Loucy (cell line): ENCODE measurements at regions not wholly inside any gene's neighbourhood (a gene's known extent, or its start where the extent isn't known, plus 50 kb on each side); places are given as distances from the start of the nearest gene placed in this dataset.

Source experiments
- H2AFZ ChIP-seq: fragments of 200-600 bp; sonication (generic); 2 replicates; pipeline ENCODE4 v1.6.0; 2016; ENCODE audit warnings: antibody characterized with exemption, mild to moderate bottlenecking, low read length, moderate library complexity
- H3F3A ChIP-seq: fragments of 200-600 bp; 2 replicates; pipeline ENCODE4 v1.6.0; 2016; ENCODE audit warnings: antibody characterized with exemption, low read depth, mild to moderate bottlenecking
- H3K27me3 ChIP-seq: fragments of 200-600 bp; sonication (generic); 2 replicates; pipeline ENCODE4 v1.6.1; 2014; ENCODE audit warnings: low read length, mild to moderate bottlenecking; ENCODE audit not compliant: insufficient read depth, poor library complexity, severe bottlenecking
- H3K36me3 ChIP-seq: fragments of 200-600 bp; sonication (generic); 2 replicates; pipeline ENCODE4 v1.6.1; 2016; ENCODE audit warnings: low read length; ENCODE audit not compliant: insufficient read depth
- H3K4me1 ChIP-seq: fragments of 200-600 bp; sonication (generic); 2 replicates; pipeline ENCODE4 v1.5.1; 2014; ENCODE audit warnings: low read length, mild to moderate bottlenecking; ENCODE audit not compliant: insufficient read depth, poor library complexity, severe bottlenecking
- H3K4me2 ChIP-seq: fragments of 200-600 bp; sonication (generic); 2 replicates; pipeline ENCODE4 v1.6.0; 2014; ENCODE audit warnings: antibody characterized with exemption, low read length, low read depth, mild to moderate bottlenecking; ENCODE audit not compliant: poor library complexity, severe bottlenecking
- H3K4me3 ChIP-seq: fragments of 200-600 bp; sonication (generic); 2 replicates; pipeline ENCODE4 v1.5.1; 2014; ENCODE audit warnings: low read length, mild to moderate bottlenecking, mixed read lengths; ENCODE audit not compliant: poor library complexity, severe bottlenecking
- H3K79me2 ChIP-seq: fragments of 200-600 bp; sonication (generic); 2 replicates; pipeline ENCODE4 v1.6.1; 2014; ENCODE audit warnings: low read length; ENCODE audit not compliant: insufficient read depth
- H3K9ac ChIP-seq: fragments of 200-600 bp; sonication (generic); 2 replicates; pipeline ENCODE4 v1.6.0; 2014; ENCODE audit warnings: mild to moderate bottlenecking, low read depth, low read length, moderate library complexity; ENCODE audit not compliant: poor library complexity, severe bottlenecking
- H3K9me2 ChIP-seq: fragments of 200-600 bp; sonication (generic); replicated peaks from 2 replicates; pipeline ENCODE4 v1.6.1; 2016; ENCODE audit warnings: low read depth, low read length, mixed read lengths
- H3K9me3 ChIP-seq: fragments of 200-600 bp; sonication (generic); 2 replicates; pipeline ENCODE4 v1.6.1; 2014; ENCODE audit warnings: mild to moderate bottlenecking, antibody characterized with exemption, low read length, low read depth; ENCODE audit not compliant: insufficient read depth
- H4K20me1 ChIP-seq: fragments of 200-600 bp; sonication (generic); 2 replicates; pipeline ENCODE4 v1.6.0; 2014; ENCODE audit warnings: antibody characterized with exemption, low read length, mild to moderate bottlenecking; ENCODE audit not compliant: insufficient read depth, poor library complexity, severe bottlenecking
- CTCF ChIP-seq: fragments of 200-600 bp; sonication (generic); conservative IDR thresholded peaks from 2 replicates; pipeline ENCODE4 v1.5.1; 2014; ENCODE audit warnings: mild to moderate bottlenecking, antibody characterized with exemption, low read length
- EZH2phosphoT487 ChIP-seq: fragments of 200-600 bp; IDR thresholded peaks from 2 replicates; pipeline ENCODE4 v1.6.1; 2018; ENCODE audit warnings: antibody characterized with exemption, mild to moderate bottlenecking, moderate library complexity, borderline replicate concordance

- no peaks in the 10 kb centered on the region for H3F3A ChIP-seq
- no peaks in the 10 kb centered on the region for H3K79me2 ChIP-seq
- no peaks in the 10 kb centered on the region for H3K4me1 ChIP-seq
- H3K9me2 ChIP-seq, result no peaks in the 10 kb centered on the region
- H3K9me3 ChIP-seq, result no peaks in the 10 kb centered on the region
- H3K36me3 ChIP-seq, result no peaks in the 10 kb centered on the region
- TF ChIP-seq EZH2phosphoT487, result no peak
- TF ChIP-seq CTCF, result no peak
- no peak overlapping the region for H3K9ac ChIP-seq
- H2AFZ ChIP-seq, result no peak overlapping the region
- H3K4me2 ChIP-seq, result no peak overlapping the region
- H3K4me3 ChIP-seq, result no peak overlapping the region
- H4K20me1 ChIP-seq, result no peaks in the 10 kb centered on the region
- H3K27me3 ChIP-seq, result no peaks in the 10 kb centered on the region
Measured at GRCh38 chr1:112800289-112800688, 85.2 kb upstream of the PPM1J start.

GRCh38 chr1:112798292-112798691 lies 83.2 kb upstream of the PPM1J start:
- Histone ChIP-seq H3K9me3 (no peaks in the 10 kb centered on the region), H3K4me2 (no peak overlapping the region), H3K9ac (no peak overlapping the region), H3K4me1 (no peaks in the 10 kb centered on the region), H3K9me2 (no peaks in the 10 kb centered on the region), H3K4me3 (no peak overlapping the region), H3K27me3 (no peaks in the 10 kb centered on the region), H2AFZ (no peak overlapping the region), H3F3A (no peaks in the 10 kb centered on the region), H3K79me2 (no peaks in the 10 kb centered on the region), H4K20me1 (no peaks in the 10 kb centered on the region), H3K36me3 (no peaks in the 10 kb centered on the region)
- no peak for TF ChIP-seq EZH2phosphoT487
- TF ChIP-seq CTCF, result no peak

- Histone ChIP-seq H3K9ac (no peak overlapping the region), H3K4me2 (no peak overlapping the region), H3F3A (no peaks in the 10 kb centered on the region), H3K4me3 (no peak overlapping the region), H4K20me1 (no peaks in the 10 kb centered on the region), H3K9me3 (no peaks in the 10 kb centered on the region), H3K4me1 (no peaks in the 10 kb centered on the region), H3K27me3 (no peaks in the 10 kb centered on the region), H2AFZ (no peak overlapping the region), H3K9me2 (no peaks in the 10 kb centered on the region), H3K36me3 (no peaks in the 10 kb centered on the region), H3K79me2 (no peaks in the 10 kb centered on the region)
- no peak for TF ChIP-seq CTCF
Measured at GRCh38 chr1:112797224-112797623, 82.1 kb upstream of the PPM1J start.
